IPS-NIHi7 (cell line): ENCODE measurements at regions not wholly inside any gene's neighbourhood (a gene's known extent, or its start where the extent isn't known, plus 50 kb on each side); places are given as distances from the start of the nearest gene placed in this dataset.
"Not testable (repeated sequence)": the region's sequence is repeated elsewhere in the genome, so short reads cannot be mapped to it uniquely, and the experiment has no call there.

Source experiments
- DNase-seq: peaks from one replicate; pipeline ENCODE4 v3.0.0; 2012; ENCODE audit warnings: mixed read lengths; ENCODE audit errors: extremely low spot score

DNA sequence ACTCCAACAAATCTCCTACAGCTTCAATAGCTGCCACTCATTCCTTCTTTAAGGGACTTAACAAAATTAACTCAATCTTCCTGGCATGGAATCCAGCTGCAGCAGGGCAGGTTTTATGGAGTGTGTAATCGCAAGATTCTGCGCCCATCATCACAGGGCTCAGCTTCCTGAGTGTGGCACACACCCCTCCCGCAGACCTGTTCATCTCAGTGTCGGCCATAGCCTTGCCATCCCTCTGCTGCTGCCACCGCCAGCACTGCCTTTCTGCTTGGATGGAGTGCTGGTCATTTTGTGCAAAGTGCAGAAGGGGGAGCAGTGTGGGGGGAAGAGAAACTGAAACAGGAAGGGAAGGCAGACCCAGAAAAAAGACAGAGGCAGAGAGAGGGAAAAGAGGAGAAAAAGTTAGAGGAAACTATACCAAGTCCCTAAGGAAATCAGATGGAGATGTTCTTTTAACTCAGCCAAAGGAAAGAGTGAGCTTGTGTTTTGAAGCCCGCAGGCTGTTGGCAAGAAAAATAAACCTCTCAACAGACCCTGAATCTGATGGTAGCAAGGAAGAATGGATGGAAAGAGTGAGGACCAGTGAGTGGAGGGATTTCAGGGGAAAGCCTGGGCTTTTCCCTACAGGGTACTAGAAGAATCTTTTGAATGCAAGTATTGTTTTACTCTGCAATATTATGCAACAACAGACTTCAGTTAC, 324.2 kb downstream of the SEC16B start:
- DNase-seq = no peak

DNA sequence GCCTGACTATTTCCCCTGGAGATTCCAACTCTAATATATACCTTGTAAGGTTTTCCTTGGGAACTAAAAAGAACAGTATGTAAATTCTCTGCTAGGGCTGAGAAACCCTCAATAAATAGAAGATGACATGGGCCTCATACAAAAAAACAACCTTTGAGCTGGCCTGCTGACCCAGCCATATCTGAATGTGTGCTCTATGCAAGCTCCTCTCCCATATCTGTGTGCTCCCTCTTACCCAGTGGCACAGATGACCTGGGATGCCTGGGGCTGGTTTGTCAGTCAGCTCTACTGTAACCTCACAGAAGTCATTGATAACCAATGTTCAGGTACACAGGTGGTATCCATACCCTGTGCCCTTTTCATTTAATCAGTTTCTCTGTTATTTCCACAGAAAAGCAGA, 329.2 kb downstream of the SEC16B start:
- no peak for DNase-seq

DNA sequence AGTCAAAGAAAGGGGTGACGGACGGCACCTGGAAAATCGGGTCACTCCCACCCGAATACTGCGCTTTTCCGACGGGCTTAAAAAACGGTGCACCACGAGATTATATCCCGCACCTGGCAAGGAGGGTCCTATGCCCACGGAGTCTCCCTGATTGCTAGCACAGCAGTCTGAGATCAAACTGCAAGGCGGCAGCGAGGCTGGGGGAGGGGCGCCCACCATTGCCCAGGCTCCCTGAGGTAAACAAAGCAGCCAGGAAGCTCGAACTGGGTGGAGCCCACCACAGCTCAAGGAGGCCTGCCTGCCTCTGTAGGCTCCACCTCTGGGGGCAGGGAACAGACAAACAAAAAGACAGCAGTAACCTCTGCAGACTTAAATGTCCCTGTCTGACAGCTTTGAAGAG, 335.7 kb downstream of the SEC16B start:
- DNase-seq = not testable (repeated sequence)

DNA sequence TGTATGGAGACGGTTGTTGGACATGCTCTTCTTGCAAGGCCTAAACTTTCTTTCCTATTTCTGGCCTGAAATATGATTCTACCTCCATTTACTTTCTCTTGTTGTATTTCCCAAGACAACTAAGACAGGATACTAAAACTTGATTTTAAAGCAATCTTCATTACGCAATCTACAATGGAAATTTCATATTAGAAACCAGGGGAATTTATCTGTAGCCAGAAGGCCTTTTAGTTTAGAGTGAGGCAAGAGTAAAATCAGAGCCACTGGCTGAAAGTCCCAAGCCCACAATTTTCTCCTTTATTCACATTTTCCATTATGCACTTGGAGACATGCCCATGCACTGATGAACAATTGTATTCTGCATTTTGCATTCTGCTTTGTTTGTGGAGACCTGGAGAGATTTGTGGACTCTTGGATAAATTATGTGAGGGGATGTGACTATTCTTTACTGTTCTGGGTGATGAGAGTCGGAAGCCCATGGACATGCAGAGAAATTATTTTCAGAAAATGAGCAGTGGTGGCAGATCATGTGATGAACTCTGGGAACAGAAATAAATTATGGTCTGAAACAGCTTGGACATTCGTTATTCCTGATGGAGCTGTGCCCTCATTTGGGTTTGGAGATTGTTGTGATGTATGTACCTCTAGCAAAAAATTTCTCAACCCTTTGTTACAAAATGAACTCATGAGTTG, 336.8 kb downstream of the SEC16B start:
- no peak for DNase-seq

DNA sequence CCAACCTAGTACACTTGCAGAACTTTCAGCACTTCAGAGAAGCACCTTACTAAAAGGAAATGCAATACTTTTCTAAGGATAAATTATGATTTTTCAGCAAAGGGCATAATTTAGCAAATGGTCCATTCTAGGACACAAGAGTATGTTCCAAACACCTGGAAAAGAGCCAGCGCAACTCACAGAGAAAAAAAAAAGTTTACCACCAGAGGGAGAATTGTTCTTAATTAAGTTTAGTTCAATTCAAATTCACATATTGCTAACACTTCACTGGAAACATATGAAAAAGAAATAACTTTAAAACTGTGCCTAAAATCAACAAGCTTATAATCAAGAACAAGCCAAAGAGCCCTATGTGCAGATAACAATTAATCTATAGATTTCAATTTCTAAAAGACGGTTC, 338.1 kb downstream of the SEC16B start:
- no peak for DNase-seq

DNA sequence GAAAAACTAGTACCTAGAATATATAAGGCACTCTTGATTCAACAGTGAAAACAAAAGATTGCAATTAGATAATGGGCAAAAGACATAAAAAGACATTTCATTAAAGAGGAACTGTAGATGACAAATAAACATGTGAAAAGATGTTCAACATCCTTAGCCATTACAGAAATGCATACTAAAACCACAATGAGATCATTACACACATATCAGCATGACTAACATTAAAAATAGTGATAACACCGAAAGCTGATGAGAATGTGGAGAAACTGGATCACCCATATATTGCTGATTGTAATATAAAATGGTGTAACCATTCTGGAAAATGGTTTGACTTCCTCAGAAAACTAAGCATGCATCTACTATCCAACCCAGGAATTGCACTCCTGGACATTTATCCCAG, 340.3 kb downstream of the SEC16B start:
- DNase-seq = no peak

DNA sequence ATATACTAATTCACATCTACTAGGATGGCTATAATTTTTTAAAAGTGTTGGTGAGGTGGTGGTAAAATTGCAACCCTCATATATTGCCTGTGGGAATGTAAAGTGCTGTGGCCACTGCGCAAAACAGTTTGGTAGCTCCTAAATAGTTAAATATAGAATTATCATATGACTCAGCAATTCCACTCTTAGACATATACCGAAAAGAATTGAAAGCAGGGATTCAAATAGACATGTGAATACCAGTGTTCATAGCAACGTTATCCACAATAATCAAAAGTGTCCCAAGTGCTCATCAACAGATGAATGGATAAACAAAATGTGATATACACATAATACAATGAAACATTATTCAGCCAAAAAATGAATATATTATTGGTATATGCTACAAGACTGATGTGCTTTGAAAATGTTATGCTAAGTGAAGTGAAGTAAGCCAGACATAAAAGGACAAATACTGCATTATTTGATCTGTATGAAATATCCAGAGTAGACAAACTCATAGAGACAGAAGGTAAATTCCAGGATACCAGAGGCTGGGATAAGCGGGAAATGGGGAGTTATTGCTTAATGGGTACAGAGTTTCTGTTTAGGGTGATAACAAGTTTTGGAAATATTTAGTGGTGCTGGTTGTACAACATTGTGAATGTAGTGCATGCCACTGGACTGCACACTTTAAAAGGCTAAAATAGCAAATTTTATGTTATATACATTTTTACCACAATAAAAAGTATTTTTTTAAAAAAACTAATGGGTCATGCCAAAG, 342.5 kb downstream of the SEC16B start:
- no peak for DNase-seq

DNA sequence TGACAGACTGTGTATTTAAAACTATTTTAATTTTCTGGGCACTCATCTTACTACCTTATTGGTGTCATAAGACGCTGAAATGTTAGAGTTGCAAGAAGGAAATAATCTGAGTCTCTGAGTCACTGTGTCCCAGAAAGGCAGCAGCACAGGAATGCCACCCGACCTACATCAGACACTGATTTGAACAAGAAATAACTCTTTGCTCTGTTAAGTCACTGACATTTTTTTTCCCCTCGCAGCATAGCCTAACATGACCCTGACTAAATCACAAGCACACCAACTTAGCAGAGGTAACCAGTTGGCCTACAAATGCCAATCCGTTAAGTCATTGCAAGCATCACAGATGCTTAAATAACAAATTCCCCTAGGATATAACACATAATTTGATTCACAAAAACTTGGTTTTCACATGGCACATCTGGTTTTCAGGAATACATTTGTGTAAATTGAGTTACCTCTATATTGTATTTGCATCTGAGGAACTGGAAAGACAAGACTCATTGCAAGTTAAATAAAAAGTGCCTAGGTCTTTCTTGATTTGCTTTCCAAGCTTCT, 349.1 kb downstream of the SEC16B start:
- DNase-seq = no peak

DNA sequence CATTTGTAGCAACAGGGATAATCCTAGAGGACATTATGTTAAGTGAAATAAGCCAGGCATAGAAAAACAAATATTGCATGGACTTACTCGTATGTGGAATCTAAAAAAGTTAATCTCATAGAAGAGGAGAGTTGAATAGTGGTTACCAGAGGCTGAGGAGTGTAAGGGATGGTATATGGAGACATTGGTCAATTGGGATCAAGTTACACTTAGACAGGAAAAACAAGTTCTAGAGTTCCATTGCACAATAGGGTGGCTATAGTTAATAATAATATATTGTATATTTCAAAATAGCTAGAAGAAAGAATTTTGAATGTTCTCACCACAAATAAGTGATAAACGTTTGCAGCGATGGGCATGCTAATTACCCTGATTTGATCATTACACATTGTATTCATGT, 354.6 kb downstream of the SEC16B start:
- DNase-seq = no peak

DNA sequence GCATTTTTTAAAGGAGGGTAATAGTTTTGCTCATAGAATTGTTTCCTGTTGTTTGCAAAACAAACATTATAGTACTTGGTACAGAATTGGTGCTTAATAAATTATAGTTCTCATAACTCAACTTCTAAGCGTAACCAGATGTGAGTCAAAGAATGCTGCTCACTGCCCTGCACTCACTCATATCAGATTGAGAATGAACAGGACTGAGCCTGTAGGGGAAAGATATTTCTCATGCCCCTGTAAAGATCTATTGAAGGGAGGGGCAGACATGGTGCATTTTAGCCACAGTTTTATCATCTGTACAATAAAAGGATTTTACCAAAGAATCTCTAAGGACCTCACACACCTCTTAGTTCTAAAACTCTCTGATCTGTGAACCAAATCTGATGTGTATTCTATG, 358.5 kb downstream of the SEC16B start:
- DNase-seq = no peak

DNA sequence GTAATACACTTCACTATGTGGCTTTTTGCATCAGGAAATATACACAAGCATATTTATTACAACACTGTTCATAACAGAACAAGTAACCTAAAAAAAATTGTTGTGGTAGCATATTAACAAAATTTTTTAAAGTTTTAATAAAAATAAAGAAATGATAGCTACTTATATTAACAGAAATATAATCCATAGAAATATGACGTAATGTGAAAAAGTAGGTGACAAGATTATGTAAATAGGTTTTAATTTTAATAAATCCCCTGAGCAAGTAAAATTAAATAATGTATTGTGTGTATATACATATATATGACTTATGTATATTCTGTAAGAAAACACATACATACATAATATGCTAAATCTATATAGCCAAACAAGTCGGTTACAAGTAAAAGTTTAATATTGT, 359.9 kb downstream of the SEC16B start:
- no peak for DNase-seq

DNA sequence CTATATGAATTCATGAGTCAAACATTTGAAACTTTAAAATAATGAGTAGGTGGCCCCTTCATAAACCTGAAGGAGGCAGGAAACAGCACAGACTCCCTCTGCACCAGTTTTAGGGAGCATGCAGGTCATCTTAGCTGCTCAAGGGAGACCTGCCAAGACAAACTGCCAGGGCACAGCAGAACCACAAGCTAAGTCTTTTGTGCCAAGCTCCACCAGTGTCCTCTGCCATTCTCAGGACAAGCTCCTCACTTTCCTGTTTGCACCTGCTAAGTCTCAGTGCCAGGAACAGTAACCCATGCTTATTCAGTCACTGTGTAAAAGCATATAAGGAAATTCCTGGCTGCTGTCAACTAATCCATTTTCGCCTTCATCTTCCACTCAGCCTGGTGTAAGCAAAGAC, 368.9 kb downstream of the SEC16B start:
- no peak for DNase-seq

DNA sequence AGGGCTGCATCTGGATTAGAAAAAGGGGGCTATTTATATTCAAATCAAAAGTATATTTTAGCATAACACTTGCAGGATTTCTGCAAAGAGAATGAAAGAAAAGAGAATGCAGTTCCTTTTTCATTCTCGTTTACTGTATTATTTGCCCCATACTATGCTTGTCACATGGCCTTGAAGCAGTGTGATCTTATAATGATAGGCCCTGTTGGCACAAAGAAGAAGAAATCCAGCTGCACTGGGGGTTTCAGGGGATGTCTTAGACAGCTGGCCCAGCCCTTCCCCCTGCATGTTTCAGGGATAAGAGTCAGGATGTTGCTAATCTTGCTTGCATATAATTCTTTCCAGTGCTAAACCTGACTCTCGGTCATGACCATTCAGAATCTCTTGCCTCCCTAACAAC, 369.5 kb downstream of the SEC16B start:
- DNase-seq = no peak

DNA sequence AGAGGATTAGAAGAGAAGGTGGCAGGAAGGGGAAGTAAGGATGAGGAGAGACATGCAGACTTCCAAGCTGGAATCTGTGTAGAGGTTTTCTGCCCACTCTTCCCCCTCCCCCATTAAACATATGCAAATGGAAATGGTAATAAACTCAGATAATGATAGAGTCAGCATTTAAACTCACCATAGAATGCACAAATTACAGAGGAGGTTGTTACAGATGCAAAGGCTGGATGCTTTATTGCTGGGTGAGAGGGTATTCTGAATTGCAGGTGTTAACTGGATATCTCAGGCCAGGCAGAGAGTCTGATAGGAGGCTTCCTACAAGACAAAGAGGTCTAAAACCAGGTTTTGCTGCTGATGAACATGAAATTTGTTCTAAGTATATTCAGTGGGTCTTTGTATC, 372.5 kb downstream of the SEC16B start:
- DNase-seq = no peak

DNA sequence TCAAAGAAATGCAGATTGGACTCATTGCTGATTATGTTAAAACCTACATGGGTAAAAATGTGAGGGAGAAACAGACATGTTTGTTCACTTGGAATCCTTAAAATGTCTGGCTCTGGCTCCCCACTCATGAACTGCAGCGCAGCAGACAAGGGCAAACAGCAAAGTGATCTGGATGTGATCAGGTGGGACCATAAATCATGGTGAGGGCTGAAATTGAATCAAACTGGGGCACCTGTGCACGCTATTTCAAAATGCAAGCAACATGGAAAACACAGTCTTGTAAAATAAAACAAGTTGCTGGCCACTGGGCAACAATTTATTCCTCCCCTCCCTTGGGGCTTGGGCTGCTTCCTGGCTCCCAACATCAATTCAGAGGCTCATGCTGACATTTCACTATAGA, 373.4 kb downstream of the SEC16B start:
- DNase-seq = no peak

DNA sequence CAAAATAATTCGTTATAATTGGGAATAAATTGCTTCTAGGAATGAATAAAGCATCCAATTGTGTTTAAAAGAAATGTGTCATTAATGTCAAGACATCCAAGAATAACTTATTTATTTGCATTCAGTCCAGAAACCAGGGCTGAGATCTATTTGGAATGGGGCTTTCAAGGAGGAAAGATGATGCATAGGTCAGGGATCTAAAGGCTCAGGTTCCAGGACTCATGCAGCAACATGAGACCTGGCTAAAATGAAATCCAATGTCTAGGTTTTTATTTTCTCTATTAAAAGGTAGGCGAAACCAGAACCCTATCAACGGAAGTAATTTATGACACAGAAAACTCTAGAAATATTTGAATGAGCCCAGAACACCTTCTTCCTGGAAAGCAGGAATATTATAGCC, 376.8 kb downstream of the SEC16B start:
- no peak for DNase-seq

DNA sequence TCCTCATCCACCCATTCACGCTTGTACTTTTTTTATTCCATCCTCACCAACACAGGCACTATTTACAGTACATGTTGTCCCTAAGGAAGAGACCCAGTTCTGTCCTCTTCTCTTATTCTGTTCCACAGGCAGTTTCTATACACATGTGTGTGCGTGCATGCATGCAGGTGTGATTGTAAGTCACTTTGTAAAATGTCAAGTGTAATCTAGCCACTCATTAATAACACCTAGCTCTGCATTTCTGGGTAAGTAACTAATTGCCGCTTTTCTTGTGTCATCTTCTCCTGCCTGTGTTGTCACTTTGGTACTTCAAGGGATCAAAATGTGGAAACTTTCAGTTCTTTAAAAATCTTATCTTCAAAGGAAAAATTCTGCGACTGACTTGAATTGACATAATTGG, 377.2 kb downstream of the SEC16B start:
- DNase-seq = no peak

DNA sequence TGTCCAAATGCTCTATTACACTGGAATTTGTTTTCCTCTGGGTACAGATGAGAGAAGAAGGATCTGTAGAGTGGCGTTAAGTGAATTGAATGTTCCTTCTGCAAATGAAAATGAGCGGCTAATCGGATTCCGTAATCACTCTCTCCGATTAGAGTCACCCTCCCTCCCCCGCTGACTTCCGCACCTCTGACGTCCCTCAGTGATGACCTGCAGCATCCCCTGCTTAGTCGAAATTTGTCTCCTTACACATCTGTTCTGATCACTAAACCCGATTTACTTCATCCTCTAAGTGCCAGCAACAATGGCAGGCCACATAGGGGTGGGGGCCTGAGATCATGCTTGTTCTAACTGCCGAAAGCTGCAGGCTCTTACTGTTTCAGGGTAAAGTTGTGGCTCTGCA, 378.7 kb downstream of the SEC16B start:
- DNase-seq = no peak

DNA sequence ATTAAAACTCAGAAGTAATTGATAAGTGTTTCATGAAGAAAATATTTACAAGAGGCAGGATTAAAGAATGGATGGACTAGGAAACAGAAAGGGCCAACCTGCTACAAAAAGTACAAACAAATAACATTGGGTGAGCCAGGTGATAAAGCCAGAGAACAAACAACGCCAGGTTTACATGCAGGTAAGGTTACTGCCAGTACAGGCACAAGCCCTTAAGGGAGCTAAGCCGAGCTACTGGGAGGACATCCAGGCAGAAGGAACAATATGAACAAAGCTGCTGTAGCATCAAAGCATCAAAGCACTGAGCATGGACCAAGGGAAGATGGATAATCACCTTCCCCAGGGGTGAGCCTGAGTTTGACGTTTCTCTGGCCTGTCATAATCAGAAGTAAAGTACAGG, 380.7 kb downstream of the SEC16B start:
- no peak for DNase-seq

DNA sequence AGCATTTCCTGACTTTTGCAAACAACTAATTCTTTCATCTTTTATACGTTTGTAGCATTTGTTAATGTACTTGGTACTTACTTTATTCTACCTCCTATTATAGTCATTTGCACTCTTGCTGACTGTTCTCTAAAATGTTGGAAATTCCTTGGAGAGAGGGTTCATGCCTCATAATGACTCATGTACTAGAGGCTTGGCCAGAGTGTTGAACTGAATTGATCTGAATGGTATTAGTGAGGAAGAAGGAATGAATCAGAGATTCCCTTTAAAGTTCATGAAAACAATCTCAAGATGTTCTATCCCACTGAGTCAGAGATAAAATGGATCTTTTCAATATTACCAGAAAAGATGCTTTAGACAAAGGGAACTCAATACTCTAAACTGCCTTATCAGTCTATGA, 383.4 kb downstream of the SEC16B start:
- DNase-seq = no peak

DNA sequence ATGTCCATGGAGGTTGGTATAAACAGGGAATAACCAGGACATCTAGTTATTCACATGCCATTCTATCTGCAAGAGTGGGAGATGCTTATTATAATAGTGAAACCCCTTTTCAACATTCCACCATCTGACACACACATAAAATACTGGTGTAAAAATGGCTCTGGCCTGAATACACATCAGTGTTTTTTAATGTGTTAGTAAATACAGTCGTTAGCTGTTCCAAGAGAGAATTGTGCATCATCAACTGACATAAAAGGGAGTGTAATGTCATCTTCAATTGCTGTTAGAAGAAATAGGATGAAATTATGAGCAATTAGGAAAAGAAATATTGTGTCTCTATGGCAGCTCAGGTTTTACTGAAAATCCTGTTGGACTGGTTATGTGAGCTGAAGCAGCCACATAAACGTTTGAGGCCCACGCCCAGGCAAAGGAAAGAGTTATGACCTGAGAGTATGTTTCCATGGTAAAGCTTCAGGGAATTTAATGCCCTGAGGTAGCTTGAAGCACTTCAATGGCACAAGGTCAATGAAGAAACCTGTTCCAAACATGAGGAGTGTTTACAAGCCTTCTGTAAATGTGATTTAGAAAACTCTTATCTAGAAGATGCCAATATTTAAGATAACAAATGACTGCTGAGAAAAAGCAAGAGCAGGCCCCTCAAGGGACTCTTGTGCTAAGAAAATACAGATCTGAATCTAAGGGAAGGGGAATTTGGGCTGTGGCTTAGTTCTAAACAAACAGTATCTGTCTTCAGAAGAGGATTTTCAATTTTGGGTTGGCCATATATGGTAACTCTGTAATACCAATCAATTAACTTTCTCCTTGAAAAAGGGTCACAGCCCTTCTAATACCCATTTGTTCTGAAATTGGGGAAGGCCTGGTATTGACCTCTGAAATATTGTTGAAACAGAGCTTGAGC, 384.3 kb downstream of the SEC16B start:
- no peak for DNase-seq

DNA sequence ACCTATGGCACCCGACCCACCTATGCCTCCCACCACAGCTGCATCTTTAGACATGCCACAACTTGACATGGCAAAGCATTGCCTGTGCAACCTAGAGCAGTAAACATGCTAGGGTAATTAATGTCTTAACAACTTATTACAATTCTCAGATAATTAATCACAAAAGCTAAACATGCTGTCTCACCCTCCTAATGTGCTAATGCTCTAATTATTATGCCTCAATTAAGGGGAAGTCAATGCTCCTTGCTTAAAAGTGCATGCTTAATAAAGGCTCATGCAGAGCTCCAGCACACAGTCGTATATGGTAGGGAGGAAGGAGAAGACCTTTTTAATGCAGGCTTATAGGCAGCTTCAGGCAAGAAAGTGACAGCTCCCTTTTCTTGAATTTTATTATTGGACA, 396.0 kb downstream of the SEC16B start:
- no peak for DNase-seq
